Body of pancreas (tissue), 4 donors: ENCODE measurements at regions not wholly inside any gene's neighbourhood (a gene's known extent, or its start where the extent isn't known, plus 50 kb on each side); places are given as distances from the start of the nearest gene placed in this dataset.

Experiments
- ATAC-seq: fragments of 150-250 bp; one replicate; pipeline ENCODE4 v1.9.1; 2016
- DNase-seq, 4 donors: peaks; one replicate each; pipeline ENCODE4 v3.0.0-alpha.2; 2019
- H3K27ac ChIP-seq, 4 donors: fragments of 200-600 bp; sonication (generic); 1 replicate in 3 of 4; 2 replicates in 1 of 4; pipeline versions ENCODE4 v1.5.1 to v1.6.1; 2016 to 2019; ENCODE audit warnings: mild to moderate bottlenecking in 1 of 4, mixed read lengths in 1 of 4, moderate library complexity in 1 of 4
- H3K27me3 ChIP-seq, 2 donors: fragments of 200-600 bp; sonication (generic); one replicate each; pipeline ENCODE4 v1.6.0; 2016; ENCODE audit warnings: mild to moderate bottlenecking in 1 of 2
- H3K36me3 ChIP-seq, 2 donors: fragments of 200-600 bp; sonication (generic); replicated peaks in 1 of 2; 2 replicates each; pipeline ENCODE4 v1.5.1; 2016; ENCODE audit warnings: low read depth in 2 of 2; ENCODE audit not compliant: insufficient read depth in 1 of 2
- H3K4me1 ChIP-seq: fragments of 200-600 bp; sonication (generic); one replicate; pipeline ENCODE4 v1.6.0; 2016
- H3K4me3 ChIP-seq, 2 donors: fragments of 200-600 bp; sonication (generic); 1 replicate in 1 of 2; 2 replicates in 1 of 2; pipeline ENCODE4 v1.5.1; 2016 to 2019
- H3K9me3 ChIP-seq, 3 donors: fragments of 200-600 bp; sonication (generic); 1 replicate in 2 of 3; 2 replicates in 1 of 3; pipeline ENCODE4 v1.5.1; 2016
- CTCF ChIP-seq, 7 experiments: fragments of 450-650 bp in 4 of 7; fragments of 200-600 bp in 3 of 7; sonication (generic) in 3 of 7; IDR thresholded peaks; one replicate each; pipeline ENCODE4 v1.5.1; 2016 to 2019; ENCODE audit warnings: antibody characterized with exemption in 7 of 7
- POLR2A ChIP-seq, 3 donors: fragments of 450-650 bp; IDR thresholded peaks; one replicate each; pipeline ENCODE4 v1.6.1; 2016; ENCODE audit warnings: antibody characterized with exemption in 3 of 3, mild to moderate bottlenecking in 2 of 3
- WGBS, 2 donors: methylation state at CpG; one replicate each; pipeline ENCODE4 v1.1.5; 2017; 5-methylcytosine and 5-hydroxymethylcytosine counted together
- intact Hi-C: fragments of 100-400 bp; cut with DNase I; formaldehyde crosslinking; loops from one replicate; pipeline ENCODE4 v1.15.1; 2023

GRCh38 chr6:131353876-131354275, 218.6 kb downstream of the AKAP7 start:
- Histone ChIP-seq H3K27me3 (no peaks in the 10 kb centered on the region), H3K4me3 (no peak overlapping the region), H3K4me1 (no peaks in the 10 kb centered on the region), H3K36me3 (no peaks in the 10 kb centered on the region), H3K9me3 (no peaks in the 10 kb centered on the region), H3K27ac (no peak overlapping the region)
- TF ChIP-seq CTCF (IDR thresholded peaks at IDR 0.05) (no peak), POLR2A (IDR thresholded peaks at IDR 0.05) (no peak)
- DNase-seq, result no peak
- no peak for ATAC-seq
- intact Hi-C loops, result no loop called here
- 79 to 89% methylated on average over 3 to 4 of the region's 4 CpGs for WGBS, 2 donors

- H3K4me3 ChIP-seq, result no peak overlapping the region
- no peak for ATAC-seq
- WGBS, 2 donors, result 82 to 88% methylated on average over 2 of the region's 2 CpGs
- no peak overlapping the region for H3K27ac ChIP-seq
- intact Hi-C loops, result no loop called here
- H3K36me3 ChIP-seq, result no peaks in the 10 kb centered on the region
- no peaks in the 10 kb centered on the region for H3K9me3 ChIP-seq
- no peaks in the 10 kb centered on the region for H3K4me1 ChIP-seq
- no peaks in the 10 kb centered on the region for H3K27me3 ChIP-seq
- TF ChIP-seq POLR2A (IDR thresholded peaks at IDR 0.05) (no peak), CTCF (IDR thresholded peaks at IDR 0.05) (no peak)
- no peak for DNase-seq
Observed at GRCh38 chr6:131354356-131354755, 218.7 kb upstream of the ARG1 start.

- H3K9me3 ChIP-seq, result no peaks in the 10 kb centered on the region
- DNase-seq, result no peak
- H3K27ac ChIP-seq, result no peak overlapping the region
- intact Hi-C loops, result no loop called here
- ATAC-seq, result no peak
- TF ChIP-seq POLR2A (IDR thresholded peaks at IDR 0.05) (no peak), CTCF (IDR thresholded peaks at IDR 0.05) (no peak)
- no peak overlapping the region for H3K4me3 ChIP-seq
- no peaks in the 10 kb centered on the region for H3K4me1 ChIP-seq
- no peaks in the 10 kb centered on the region for H3K27me3 ChIP-seq
- no peaks in the 10 kb centered on the region for H3K36me3 ChIP-seq
- 43 to 71% methylated on average over 2 of the region's 2 CpGs for WGBS, 2 donors
Observed at GRCh38 chr6:131356161-131356560, 216.9 kb upstream of the ARG1 start.

DNA sequence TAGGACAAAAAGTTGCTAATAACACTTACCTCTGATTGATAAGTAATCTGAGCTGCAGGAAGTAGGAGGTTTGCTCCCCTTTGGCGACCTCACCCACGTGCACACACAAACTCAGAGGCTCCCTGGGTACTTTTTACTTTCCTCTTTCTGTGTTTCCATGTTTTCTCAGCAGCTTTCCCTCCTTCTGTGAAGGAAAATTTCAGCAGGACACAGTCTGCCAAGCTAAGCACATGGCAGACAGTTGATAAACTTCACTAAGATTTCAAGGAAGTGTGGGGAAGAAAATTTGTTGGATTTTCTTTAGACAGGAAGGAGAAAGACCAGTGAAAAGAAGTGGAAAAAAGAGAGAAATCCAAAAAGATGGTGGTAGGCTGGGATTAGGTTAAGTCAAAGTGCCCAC, 215.5 kb upstream of the ARG1 start:
- H3K27ac ChIP-seq, result no peak overlapping the region
- no peak for TF ChIP-seq POLR2A (IDR thresholded peaks at IDR 0.05)
- TF ChIP-seq CTCF (IDR thresholded peaks at IDR 0.05), result no peak
- ATAC-seq (no peak), DNase-seq (no peak)
- H3K27me3 ChIP-seq, result no peaks in the 10 kb centered on the region
- no peaks in the 10 kb centered on the region for H3K36me3 ChIP-seq
- 76 to 79% methylated on average over 2 of the region's 2 CpGs for WGBS, 2 donors
- H3K4me1 ChIP-seq, result no peaks in the 10 kb centered on the region
- H3K4me3 ChIP-seq, result no peak overlapping the region
- no peaks in the 10 kb centered on the region for H3K9me3 ChIP-seq
- intact Hi-C loops, result no loop called here

DNA sequence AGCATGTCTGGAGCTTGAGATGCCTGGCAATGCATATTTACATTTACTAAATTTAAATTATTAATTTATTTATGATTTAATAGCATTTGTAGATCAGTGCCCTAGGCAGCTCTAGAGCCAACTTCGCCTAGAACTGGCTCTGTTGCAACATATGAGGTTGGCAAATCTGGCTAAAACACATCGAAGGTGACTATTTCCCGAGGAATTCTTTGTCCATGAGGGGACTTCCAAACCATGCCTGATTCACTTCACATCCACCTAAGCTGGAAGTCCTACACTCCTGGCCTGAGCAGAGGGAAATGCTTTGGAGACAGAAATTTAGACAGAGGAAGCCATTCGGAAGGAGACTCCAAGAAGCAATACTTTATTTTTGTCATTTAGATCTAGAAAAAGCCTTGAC, 211.0 kb upstream of the ARG1 start:
- TF ChIP-seq POLR2A (IDR thresholded peaks at IDR 0.05) (no peak), CTCF (IDR thresholded peaks at IDR 0.05) (no peak)
- ATAC-seq (no peak), DNase-seq (no peak)
- Histone ChIP-seq H3K36me3 (no peaks in the 10 kb centered on the region), H3K4me3 (no peak overlapping the region), H3K9me3 (no peaks in the 10 kb centered on the region), H3K27ac (no peak overlapping the region), H3K27me3 (no peaks in the 10 kb centered on the region), H3K4me1 (peaks cover under 1% of the 10 kb centered on the region)
- 77% methylated on average over 4 of the region's 4 CpGs for WGBS, 2 donors
- intact Hi-C loops, result no loop called here
